ENCODE measurements at regions not wholly inside any gene's neighbourhood (a gene's known extent, or its start where the extent isn't known, plus 50 kb on each side); places are given as distances from the start of the nearest gene placed in this dataset.

DNA sequence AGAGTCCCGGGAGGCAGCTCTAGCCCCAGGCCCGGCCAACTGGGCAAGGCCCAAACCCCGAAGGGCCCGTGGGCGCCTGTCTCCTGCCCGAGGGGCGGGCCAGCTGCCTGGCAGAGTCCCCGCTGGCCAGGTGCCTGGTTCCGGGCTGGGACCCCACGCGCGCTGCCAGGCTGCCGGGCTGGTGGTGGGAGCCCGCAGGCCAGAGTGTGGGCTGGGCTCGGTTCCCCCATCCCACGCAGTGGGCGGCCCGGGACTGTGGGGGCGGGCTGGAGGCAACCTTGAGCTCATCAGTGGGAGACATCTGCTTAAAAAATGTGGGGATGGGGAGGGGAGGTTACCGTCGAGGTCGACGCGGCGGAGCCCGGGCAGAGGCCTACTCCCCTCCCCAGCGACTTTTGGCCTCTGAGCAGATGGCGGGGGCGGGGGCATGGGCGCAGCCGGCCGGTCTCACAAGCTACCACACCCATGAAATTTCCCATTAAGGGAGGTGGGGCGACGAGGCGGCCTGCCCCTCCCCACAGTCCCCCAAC is 176.4 kb upstream of the GSE1 start:
- TF ChIP-seq, protein P1, sequence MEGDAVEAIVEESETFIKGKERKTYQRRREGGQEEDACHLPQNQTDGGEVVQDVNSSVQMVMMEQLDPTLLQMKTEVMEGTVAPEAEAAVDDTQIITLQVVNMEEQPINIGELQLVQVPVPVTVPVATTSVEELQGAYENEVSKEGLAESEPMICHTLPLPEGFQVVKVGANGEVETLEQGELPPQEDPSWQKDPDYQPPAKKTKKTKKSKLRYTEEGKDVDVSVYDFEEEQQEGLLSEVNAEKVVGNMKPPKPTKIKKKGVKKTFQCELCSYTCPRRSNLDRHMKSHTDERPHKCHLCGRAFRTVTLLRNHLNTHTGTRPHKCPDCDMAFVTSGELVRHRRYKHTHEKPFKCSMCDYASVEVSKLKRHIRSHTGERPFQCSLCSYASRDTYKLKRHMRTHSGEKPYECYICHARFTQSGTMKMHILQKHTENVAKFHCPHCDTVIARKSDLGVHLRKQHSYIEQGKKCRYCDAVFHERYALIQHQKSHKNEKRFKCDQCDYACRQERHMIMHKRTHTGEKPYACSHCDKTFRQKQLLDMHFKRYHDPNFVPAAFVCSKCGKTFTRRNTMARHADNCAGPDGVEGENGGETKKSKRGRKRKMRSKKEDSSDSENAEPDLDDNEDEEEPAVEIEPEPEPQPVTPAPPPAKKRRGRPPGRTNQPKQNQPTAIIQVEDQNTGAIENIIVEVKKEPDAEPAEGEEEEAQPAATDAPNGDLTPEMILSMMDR (IDR thresholded peaks at IDR 0.05; ENCODE audit: borderline replicate concordance, extremely low read depth, low read length, poor library complexity, severe bottlenecking): no peak
- TF ChIP-seq EZH2 (IDR thresholded peaks at IDR 0.05; ENCODE audit: borderline replicate concordance, low read depth, low read length, severe bottlenecking): no peak
- no peak overlapping the region for H3K27ac ChIP-seq (ENCODE audit: low read length)
- H3K79me2 ChIP-seq (ENCODE audit: insufficient read depth, low read length): no peaks in the 10 kb centered on the region
- ATAC-seq (ENCODE audit: insufficient read depth, low read depth): no peak
- no peak overlapping the region for H3K4me3 ChIP-seq (ENCODE audit: low read depth in 1 of 2, low read length in 2 of 2)
- H3K9ac ChIP-seq (ENCODE audit: low read depth, low read length): no peak overlapping the region
- no peak overlapping the region for H3K4me2 ChIP-seq (ENCODE audit: insufficient read depth, low read length)
- H3K27me3 ChIP-seq (ENCODE audit: insufficient read depth, low read length, poor library complexity): no peaks in the 10 kb centered on the region
- no peaks in the 10 kb centered on the region for H4K20me1 ChIP-seq (ENCODE audit: insufficient read depth, low read length)
- no peaks in the 10 kb centered on the region for H3K9me3 ChIP-seq (ENCODE audit: insufficient read depth, low read length, severe bottlenecking)
- peaks cover 6% of the 10 kb centered on the region; the same call in 1 of the 2 replicates for H3K4me1 ChIP-seq (ENCODE audit: insufficient read depth, low read length)
- H2AFZ ChIP-seq (ENCODE audit: low read depth, low read length): no peak overlapping the region
- DNase-seq: no peak
- H3K36me3 ChIP-seq (ENCODE audit: insufficient read depth, low read length): no peaks in the 10 kb centered on the region

DNA sequence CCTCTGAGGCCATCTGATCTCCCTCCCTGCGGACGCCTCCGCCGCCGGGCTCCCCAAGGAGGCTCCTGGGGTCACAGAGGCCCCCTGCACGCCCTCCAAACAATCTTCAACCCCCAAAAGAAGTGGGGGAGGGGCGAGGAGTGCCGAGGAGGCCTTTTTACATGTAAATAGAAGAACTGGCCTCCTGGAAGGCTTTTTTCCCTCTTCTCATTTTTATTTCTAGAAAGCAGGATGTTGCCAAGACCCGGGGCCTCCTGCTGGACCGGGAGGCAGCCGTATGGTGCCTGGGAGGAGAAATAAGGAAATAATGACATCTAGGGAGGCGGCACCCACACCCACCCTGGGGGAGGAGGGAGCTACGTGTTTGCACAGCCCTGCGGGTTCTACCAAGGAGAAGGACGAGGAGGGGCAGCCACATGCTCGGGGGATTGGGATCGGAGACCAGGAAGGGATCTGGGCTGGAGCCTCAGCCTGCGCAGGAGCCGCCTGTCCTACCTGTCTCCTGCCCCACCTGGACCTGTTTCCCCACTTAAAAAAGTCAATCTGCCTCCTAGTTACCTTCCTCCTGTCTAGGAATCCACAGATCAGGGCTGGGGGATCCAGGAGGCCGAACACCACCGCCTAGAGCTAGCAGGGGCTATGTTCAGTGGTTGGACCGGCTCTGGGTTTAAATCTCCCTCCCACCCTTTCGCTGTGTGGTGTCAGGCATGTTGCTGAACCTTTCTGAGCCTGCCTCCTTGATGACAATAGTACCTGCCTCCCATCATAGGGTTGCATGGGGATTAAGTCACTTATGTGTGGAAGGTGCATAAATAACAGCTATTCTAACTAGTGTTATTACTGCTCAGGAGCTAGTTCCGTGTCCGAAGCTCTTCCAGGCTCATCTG is 175.7 kb upstream of the GSE1 start:
- DNase-seq: no peak
- Histone ChIP-seq H3K27ac (ENCODE audit: low read length) (no peak overlapping the region), H2AFZ (ENCODE audit: low read depth, low read length) (no peak overlapping the region), H3K4me1 (ENCODE audit: insufficient read depth, low read length) (peaks cover 6% of the 10 kb centered on the region; the same call in 1 of the 2 replicates), H3K9ac (ENCODE audit: low read depth, low read length) (no peak overlapping the region), H4K20me1 (ENCODE audit: insufficient read depth, low read length) (no peaks in the 10 kb centered on the region), H3K9me3 (ENCODE audit: insufficient read depth, low read length, severe bottlenecking) (no peaks in the 10 kb centered on the region), H3K4me2 (ENCODE audit: insufficient read depth, low read length) (no peak overlapping the region), H3K36me3 (ENCODE audit: insufficient read depth, low read length) (no peaks in the 10 kb centered on the region), H3K79me2 (ENCODE audit: insufficient read depth, low read length) (no peaks in the 10 kb centered on the region), H3K27me3 (ENCODE audit: insufficient read depth, low read length, poor library complexity) (no peaks in the 10 kb centered on the region), H3K4me3 (ENCODE audit: low read depth in 1 of 2, low read length in 2 of 2) (no peak overlapping the region)
- TF ChIP-seq, protein P1 (IDR thresholded peaks at IDR 0.05; ENCODE audit: borderline replicate concordance, extremely low read depth, low read length, poor library complexity, severe bottlenecking): no peak
- no peak for TF ChIP-seq EZH2 (IDR thresholded peaks at IDR 0.05; ENCODE audit: borderline replicate concordance, low read depth, low read length, severe bottlenecking)
- no peak for ATAC-seq (ENCODE audit: insufficient read depth, low read depth)

DNA sequence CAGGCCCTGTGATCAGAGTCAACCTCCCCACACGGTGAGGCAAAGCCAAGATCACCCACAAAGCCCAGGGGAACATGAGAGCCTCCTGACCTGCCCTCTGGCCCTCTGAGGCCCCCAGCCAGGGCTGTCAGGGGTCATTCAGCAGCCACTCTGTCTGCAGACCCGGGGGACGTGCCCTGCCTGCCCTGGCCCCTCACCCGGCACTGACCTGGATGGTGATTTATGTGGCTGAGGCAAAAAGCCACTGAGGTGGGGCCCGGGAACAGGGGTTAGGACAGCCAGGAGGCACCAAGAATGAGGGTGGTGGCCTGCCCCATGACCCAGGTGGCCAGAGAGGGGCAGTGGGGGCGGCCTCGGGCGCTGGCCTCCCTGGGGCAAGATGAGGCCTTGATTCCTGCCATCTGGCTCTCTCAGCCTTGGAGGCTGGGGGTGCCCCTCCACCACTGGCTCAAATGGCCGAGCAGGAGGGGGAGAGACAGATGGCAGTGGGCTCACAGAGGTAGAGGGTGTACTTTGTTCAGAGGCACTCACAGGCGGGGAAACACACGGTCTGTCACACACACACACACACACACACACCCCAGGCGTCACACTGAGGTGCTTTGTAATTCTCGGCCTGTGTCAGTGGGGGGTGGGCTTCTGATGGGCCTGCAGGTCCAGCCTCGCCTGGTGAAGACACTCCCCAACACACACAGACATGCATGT is 174.0 kb upstream of the GSE1 start:
- Histone ChIP-seq H3K4me2 (ENCODE audit: insufficient read depth, low read length) (no peak overlapping the region), H3K27ac (ENCODE audit: low read length) (no peak overlapping the region), H3K79me2 (ENCODE audit: insufficient read depth, low read length) (no peaks in the 10 kb centered on the region), H3K27me3 (ENCODE audit: insufficient read depth, low read length, poor library complexity) (no peaks in the 10 kb centered on the region), H3K9ac (ENCODE audit: low read depth, low read length) (no peak overlapping the region), H4K20me1 (ENCODE audit: insufficient read depth, low read length) (no peaks in the 10 kb centered on the region), H3K36me3 (ENCODE audit: insufficient read depth, low read length) (no peaks in the 10 kb centered on the region), H3K9me3 (ENCODE audit: insufficient read depth, low read length, severe bottlenecking) (no peaks in the 10 kb centered on the region), H3K4me3 (ENCODE audit: low read depth in 1 of 2, low read length in 2 of 2) (no peak overlapping the region), H3K4me1 (ENCODE audit: insufficient read depth, low read length) (peaks cover 7% of the 10 kb centered on the region), H2AFZ (ENCODE audit: low read depth, low read length) (no peak overlapping the region)
- no peak for ATAC-seq (ENCODE audit: insufficient read depth, low read depth)
- no peak for DNase-seq
- no peak for TF ChIP-seq EZH2 (IDR thresholded peaks at IDR 0.05; ENCODE audit: borderline replicate concordance, low read depth, low read length, severe bottlenecking)
- TF ChIP-seq, protein P1 (IDR thresholded peaks at IDR 0.05; ENCODE audit: borderline replicate concordance, extremely low read depth, low read length, poor library complexity, severe bottlenecking): no peak
